Hepatocyte (in vitro differentiated cells): ENCODE measurements at regions not wholly inside any gene's neighbourhood (a gene's known extent, or its start where the extent isn't known, plus 50 kb on each side); places are given as distances from the start of the nearest gene placed in this dataset.

Source experiments
- EZH2 ChIP-seq: fragments of 200-600 bp; sonication (generic); IDR thresholded peaks from 2 replicates; pipeline ENCODE4 v1.6.1; 2016; ENCODE audit warnings: antibody characterized with exemption, mild to moderate bottlenecking, borderline replicate concordance
- EZH2phosphoT487 ChIP-seq: fragments of 200-600 bp; sonication (generic); IDR thresholded peaks from one replicate; pipeline ENCODE4 v1.6.1; 2018; ENCODE audit warnings: antibody characterized with exemption, mild to moderate bottlenecking, low read depth, moderate library complexity; ENCODE audit not compliant: unreplicated experiment, severe bottlenecking
- TF ChIP-seq, protein P1 (sequence below): fragments of 200-600 bp; sonication (generic); IDR thresholded peaks from 2 replicates; pipeline ENCODE4 v1.5.1; 2016; ENCODE audit warnings: antibody characterized with exemption, mild to moderate bottlenecking; ENCODE audit not compliant: poor library complexity

DNA sequence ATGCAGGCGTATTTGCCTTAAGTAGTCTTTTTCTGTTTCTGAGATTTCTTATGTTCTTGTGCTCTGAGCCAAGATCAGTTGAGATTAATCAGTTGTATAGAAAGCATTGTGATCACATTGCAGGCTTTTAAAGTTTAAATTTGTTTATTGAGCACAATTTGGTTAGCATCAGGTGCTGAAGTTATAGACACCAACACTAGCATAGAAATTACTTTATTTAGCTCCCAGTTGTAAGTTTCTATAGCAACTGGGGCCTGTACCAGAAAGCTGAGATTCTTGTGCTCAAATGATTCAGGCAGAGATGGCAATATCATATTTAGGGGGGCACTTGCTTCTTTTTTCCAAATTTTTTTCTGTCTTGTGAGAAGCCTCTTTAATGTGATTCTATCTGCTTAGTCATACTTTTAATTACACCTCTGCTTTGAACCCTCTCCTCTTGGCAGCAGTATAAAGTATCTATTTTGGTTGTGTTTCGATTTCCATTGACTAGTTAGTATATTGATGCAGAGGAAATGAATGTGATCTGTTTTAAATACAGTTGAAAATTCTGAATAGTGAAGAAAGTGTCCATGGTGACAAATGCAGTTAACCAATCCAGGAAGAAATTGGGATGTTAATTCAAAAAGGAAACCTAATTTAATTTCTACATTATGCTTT is 241.7 kb upstream of the GBE1 start:
- TF ChIP-seq, protein P1, sequence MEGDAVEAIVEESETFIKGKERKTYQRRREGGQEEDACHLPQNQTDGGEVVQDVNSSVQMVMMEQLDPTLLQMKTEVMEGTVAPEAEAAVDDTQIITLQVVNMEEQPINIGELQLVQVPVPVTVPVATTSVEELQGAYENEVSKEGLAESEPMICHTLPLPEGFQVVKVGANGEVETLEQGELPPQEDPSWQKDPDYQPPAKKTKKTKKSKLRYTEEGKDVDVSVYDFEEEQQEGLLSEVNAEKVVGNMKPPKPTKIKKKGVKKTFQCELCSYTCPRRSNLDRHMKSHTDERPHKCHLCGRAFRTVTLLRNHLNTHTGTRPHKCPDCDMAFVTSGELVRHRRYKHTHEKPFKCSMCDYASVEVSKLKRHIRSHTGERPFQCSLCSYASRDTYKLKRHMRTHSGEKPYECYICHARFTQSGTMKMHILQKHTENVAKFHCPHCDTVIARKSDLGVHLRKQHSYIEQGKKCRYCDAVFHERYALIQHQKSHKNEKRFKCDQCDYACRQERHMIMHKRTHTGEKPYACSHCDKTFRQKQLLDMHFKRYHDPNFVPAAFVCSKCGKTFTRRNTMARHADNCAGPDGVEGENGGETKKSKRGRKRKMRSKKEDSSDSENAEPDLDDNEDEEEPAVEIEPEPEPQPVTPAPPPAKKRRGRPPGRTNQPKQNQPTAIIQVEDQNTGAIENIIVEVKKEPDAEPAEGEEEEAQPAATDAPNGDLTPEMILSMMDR = no peak
- TF ChIP-seq EZH2 (no peak), EZH2phosphoT487 (no peak)
